ENCODE measurements at regions not wholly inside any gene's neighbourhood (a gene's known extent, or its start where the extent isn't known, plus 50 kb on each side); places are given as distances from the start of the nearest gene placed in this dataset.
"Not testable (repeated sequence)": the region's sequence is repeated elsewhere in the genome, so short reads cannot be mapped to it uniquely, and the experiment has no call there.

- peaks cover 7% of the 10 kb centered on the region for H3K27me3 ChIP-seq (ENCODE audit: insufficient read depth, insufficient read length)
Measured at GRCh38 chr1:78267513-78268218, 221.9 kb downstream of the GIPC2 start.

GRCh38 chr1:78269591-78269990, 221.2 kb upstream of the PTGFR start:
- no peak for DNase-seq (ENCODE audit: low read depth, low spot score)
- H3K4me1 ChIP-seq (ENCODE audit: insufficient read depth, insufficient read length): no peaks in the 10 kb centered on the region
- peaks cover 4% of the 10 kb centered on the region for H3K27me3 ChIP-seq (ENCODE audit: insufficient read depth, insufficient read length)
- no peaks in the 10 kb centered on the region for H3K9me3 ChIP-seq (ENCODE audit: insufficient read depth, low read length)
- H3K4me3 ChIP-seq (ENCODE audit: insufficient read length, low read depth): no peak overlapping the region
- no peaks in the 10 kb centered on the region for H3K36me3 ChIP-seq (ENCODE audit: insufficient read depth, insufficient read length, low read length)
- no peak for TF ChIP-seq ZNF274 (IDR thresholded peaks at IDR 0.05; ENCODE audit: low read depth, low read length)
- TF ChIP-seq SUZ12 (IDR thresholded peaks at IDR 0.05; ENCODE audit: extremely low read depth, insufficient read depth, insufficient read length): no peak
- TF ChIP-seq YY1 (IDR thresholded peaks at IDR 0.05; ENCODE audit: insufficient read depth, insufficient read length): no peak
- no peak overlapping the region for H3K9ac ChIP-seq (ENCODE audit: insufficient read length, low read depth)

More at GRCh38 chr1:78267513-78268218, 221.9 kb downstream of the GIPC2 start:
- peaks cover 4% of the 10 kb centered on the region for H3K4me1 ChIP-seq (ENCODE audit: insufficient read depth, insufficient read length)
- H3K4me3 ChIP-seq (ENCODE audit: insufficient read length, low read depth): no peak overlapping the region
- TF ChIP-seq ZNF274 (IDR thresholded peaks at IDR 0.05; ENCODE audit: low read depth, low read length) (no peak), SUZ12 (IDR thresholded peaks at IDR 0.05; ENCODE audit: extremely low read depth, insufficient read depth, insufficient read length) (no peak), YY1 (IDR thresholded peaks at IDR 0.05; ENCODE audit: insufficient read depth, insufficient read length) (no peak)
- no peaks in the 10 kb centered on the region for H3K9me3 ChIP-seq (ENCODE audit: insufficient read depth, low read length)
- no peak for DNase-seq (ENCODE audit: low read depth, low spot score)
- H3K36me3 ChIP-seq (ENCODE audit: insufficient read depth, insufficient read length, low read length): no peaks in the 10 kb centered on the region
- H3K9ac ChIP-seq (ENCODE audit: insufficient read length, low read depth): no peak overlapping the region

GRCh38 chr1:78271423-78271822, 219.4 kb upstream of the PTGFR start:
- not testable (repeated sequence) for H3K27me3 ChIP-seq (ENCODE audit: insufficient read depth, insufficient read length); H3K4me1 ChIP-seq (ENCODE audit: insufficient read depth, insufficient read length); H3K9ac ChIP-seq (ENCODE audit: insufficient read length, low read depth); H3K36me3 ChIP-seq (ENCODE audit: insufficient read depth, insufficient read length, low read length); H3K9me3 ChIP-seq (ENCODE audit: insufficient read depth, low read length); H3K4me3 ChIP-seq (ENCODE audit: insufficient read length, low read depth); DNase-seq (ENCODE audit: low read depth, low spot score)

- no peak overlapping the region for H3K9ac ChIP-seq (ENCODE audit: insufficient read length, low read depth)
- no peaks in the 10 kb centered on the region for H3K27me3 ChIP-seq (ENCODE audit: insufficient read depth, insufficient read length)
- H3K36me3 ChIP-seq (ENCODE audit: insufficient read depth, insufficient read length, low read length): no peaks in the 10 kb centered on the region
- DNase-seq (ENCODE audit: low read depth, low spot score): no peak
- no peaks in the 10 kb centered on the region for H3K9me3 ChIP-seq (ENCODE audit: insufficient read depth, low read length)
- TF ChIP-seq YY1 (IDR thresholded peaks at IDR 0.05; ENCODE audit: insufficient read depth, insufficient read length) (no peak), ZNF274 (IDR thresholded peaks at IDR 0.05; ENCODE audit: low read depth, low read length) (no peak), SUZ12 (IDR thresholded peaks at IDR 0.05; ENCODE audit: extremely low read depth, insufficient read depth, insufficient read length) (no peak)
- H3K4me1 ChIP-seq (ENCODE audit: insufficient read depth, insufficient read length): no peaks in the 10 kb centered on the region
- no peak overlapping the region for H3K4me3 ChIP-seq (ENCODE audit: insufficient read length, low read depth)
Measured at GRCh38 chr1:78274814-78275213, 216.0 kb upstream of the PTGFR start.

- H3K36me3 ChIP-seq (ENCODE audit: insufficient read depth, insufficient read length, low read length): no peaks in the 10 kb centered on the region
- H3K4me1 ChIP-seq (ENCODE audit: insufficient read depth, insufficient read length): no peaks in the 10 kb centered on the region
- DNase-seq (ENCODE audit: low read depth, low spot score): no peak
Measured at GRCh38 chr1:78275456-78275855, 215.3 kb upstream of the PTGFR start.

GRCh38 chr1:78275906-78276685, 214.7 kb upstream of the PTGFR start:
- Histone ChIP-seq H3K4me3 (ENCODE audit: insufficient read length, low read depth) (no peak overlapping the region), H3K9ac (ENCODE audit: insufficient read length, low read depth) (no peak overlapping the region), H3K27me3 (ENCODE audit: insufficient read depth, insufficient read length) (no peaks in the 10 kb centered on the region), H3K9me3 (ENCODE audit: insufficient read depth, low read length) (no peaks in the 10 kb centered on the region), H3K4me1 (ENCODE audit: insufficient read depth, insufficient read length) (no peaks in the 10 kb centered on the region), H3K36me3 (ENCODE audit: insufficient read depth, insufficient read length, low read length) (no peaks in the 10 kb centered on the region)
- TF ChIP-seq YY1 (IDR thresholded peaks at IDR 0.05; ENCODE audit: insufficient read depth, insufficient read length) (no peak), ZNF274 (IDR thresholded peaks at IDR 0.05; ENCODE audit: low read depth, low read length) (no peak), SUZ12 (IDR thresholded peaks at IDR 0.05; ENCODE audit: extremely low read depth, insufficient read depth, insufficient read length) (no peak)
- DNase-seq (ENCODE audit: low read depth, low spot score): no peak

More at GRCh38 chr1:78275456-78275855, 215.3 kb upstream of the PTGFR start:
- Histone ChIP-seq H3K27me3 (ENCODE audit: insufficient read depth, insufficient read length) (no peaks in the 10 kb centered on the region), H3K4me3 (ENCODE audit: insufficient read length, low read depth) (no peak overlapping the region), H3K9me3 (ENCODE audit: insufficient read depth, low read length) (no peaks in the 10 kb centered on the region), H3K9ac (ENCODE audit: insufficient read length, low read depth) (no peak overlapping the region)
- TF ChIP-seq YY1 (IDR thresholded peaks at IDR 0.05; ENCODE audit: insufficient read depth, insufficient read length) (no peak), SUZ12 (IDR thresholded peaks at IDR 0.05; ENCODE audit: extremely low read depth, insufficient read depth, insufficient read length) (no peak), ZNF274 (IDR thresholded peaks at IDR 0.05; ENCODE audit: low read depth, low read length) (no peak)

GRCh38 chr1:78277253-78277652, 213.5 kb upstream of the PTGFR start:
- H3K9me3 ChIP-seq (ENCODE audit: insufficient read depth, low read length): no peaks in the 10 kb centered on the region
- no peak overlapping the region for H3K9ac ChIP-seq (ENCODE audit: insufficient read length, low read depth)
- TF ChIP-seq YY1 (IDR thresholded peaks at IDR 0.05; ENCODE audit: insufficient read depth, insufficient read length): no peak
- TF ChIP-seq ZNF274 (IDR thresholded peaks at IDR 0.05; ENCODE audit: low read depth, low read length): no peak
- no peak for TF ChIP-seq SUZ12 (IDR thresholded peaks at IDR 0.05; ENCODE audit: extremely low read depth, insufficient read depth, insufficient read length)
- H3K36me3 ChIP-seq (ENCODE audit: insufficient read depth, insufficient read length, low read length): no peaks in the 10 kb centered on the region
- no peak overlapping the region for H3K4me3 ChIP-seq (ENCODE audit: insufficient read length, low read depth)
- no peaks in the 10 kb centered on the region for H3K4me1 ChIP-seq (ENCODE audit: insufficient read depth, insufficient read length)
- no peaks in the 10 kb centered on the region for H3K27me3 ChIP-seq (ENCODE audit: insufficient read depth, insufficient read length)
- DNase-seq (ENCODE audit: low read depth, low spot score): no peak
